ENCODE measurements at regions not wholly inside any gene's neighbourhood (a gene's known extent, or its start where the extent isn't known, plus 50 kb on each side); places are given as distances from the start of the nearest gene placed in this dataset.

- no peak for TF ChIP-seq CTCF (IDR thresholded peaks at IDR 0.05)
- TF ChIP-seq POLR2AphosphoS5 (IDR thresholded peaks at IDR 0.05; ENCODE audit: insufficient read depth in 1 of 2, low read depth in 1 of 2) = no peak
Observed at GRCh38 chr13:18956473-18957078, 225.0 kb downstream of the TUBA3C start.
